Nephron progenitor cell (in vitro differentiated cells): ENCODE measurements at regions not wholly inside any gene's neighbourhood (a gene's known extent, or its start where the extent isn't known, plus 50 kb on each side); places are given as distances from the start of the nearest gene placed in this dataset.

Experiments
- DNase-seq: peaks from one replicate; pipeline ENCODE4 v3.0.0; 2021
- H3K27ac Mint-ChIP-seq: 2 replicates; pipeline ENCODE4 v1.8.0; 2021; ENCODE audit warnings: mild to moderate bottlenecking, moderate library complexity, mixed read lengths
- H3K27me3 Mint-ChIP-seq: 2 replicates; pipeline ENCODE4 v1.8.0; 2021; ENCODE audit warnings: mild to moderate bottlenecking, low read depth, mixed read lengths; ENCODE audit not compliant: poor library complexity
- H3K36me3 Mint-ChIP-seq: 2 replicates; pipeline ENCODE4 v1.8.0; 2021; ENCODE audit warnings: low read depth, mixed read lengths
- H3K4me1 Mint-ChIP-seq: 2 replicates; pipeline ENCODE4 v1.8.0; 2021; ENCODE audit warnings: mixed read lengths
- H3K4me3 Mint-ChIP-seq: 2 replicates; pipeline ENCODE4 v1.8.0; 2021; ENCODE audit warnings: mild to moderate bottlenecking, moderate library complexity, mixed read lengths
- H3K9me3 Mint-ChIP-seq: 2 replicates; pipeline ENCODE4 v1.8.0; 2021; ENCODE audit warnings: mild to moderate bottlenecking, moderate library complexity, mixed read lengths
- CTCF ChIP-seq: fragments of 200-600 bp; sonication (generic); IDR thresholded peaks from 2 replicates; pipeline ENCODE4 v1.5.0; 2021; ENCODE audit warnings: antibody characterized with exemption

DNA sequence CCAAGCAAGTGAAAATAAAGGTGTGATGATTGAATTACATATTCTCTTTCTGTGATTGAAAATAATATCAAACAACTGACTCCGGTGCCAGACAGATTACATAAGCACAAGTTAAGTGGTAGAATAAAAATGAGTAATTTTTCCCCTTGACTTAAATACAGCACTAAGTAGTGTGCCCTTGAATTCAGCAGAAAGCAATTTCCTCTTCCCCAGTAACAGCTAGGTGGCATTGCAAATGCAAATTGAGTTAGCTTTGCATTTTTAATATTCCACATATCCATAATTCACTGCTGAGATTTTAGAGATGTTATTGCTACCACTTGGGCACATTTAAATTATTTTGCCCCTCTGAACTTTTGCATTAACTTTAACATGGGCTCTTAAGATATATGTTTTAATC is 89.8 kb upstream of the NPVF start:
- no peak for TF ChIP-seq CTCF
- Mint-ChIP-seq H3K27ac (no peak overlapping the region), H3K4me1 (peaks cover 33% of the 10 kb centered on the region), H3K9me3 (no peaks in the 10 kb centered on the region), H3K36me3 (no peaks in the 10 kb centered on the region), H3K4me3 (no peak overlapping the region), H3K27me3 (peaks cover 2% of the 10 kb centered on the region)
- DNase-seq, result no peak

DNA sequence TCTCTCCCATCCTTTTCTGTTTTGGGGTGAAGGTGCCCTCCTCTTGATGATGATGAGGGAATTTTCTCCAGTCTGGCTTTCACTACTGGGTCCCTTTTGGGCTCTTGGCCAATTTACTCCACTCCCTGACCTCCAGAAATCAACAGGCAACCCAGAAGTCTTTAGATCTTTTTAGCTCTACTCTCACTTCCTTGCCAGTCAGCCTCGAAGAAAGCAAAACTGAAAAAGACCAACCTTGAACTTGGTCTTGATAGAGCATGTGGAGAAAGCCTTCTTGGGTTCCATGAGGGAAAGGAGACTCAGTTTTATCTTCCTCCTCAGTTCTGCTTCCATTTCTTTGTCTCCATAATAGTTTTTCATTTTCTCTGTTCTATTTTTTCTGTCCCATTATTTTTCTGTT is 91.4 kb upstream of the NPVF start:
- Mint-ChIP-seq H3K9me3 (no peaks in the 10 kb centered on the region), H3K4me3 (no peak overlapping the region), H3K27me3 (peaks cover 7% of the 10 kb centered on the region), H3K36me3 (no peaks in the 10 kb centered on the region), H3K27ac (no peak overlapping the region), H3K4me1 (peaks cover 23% of the 10 kb centered on the region)
- no peak for TF ChIP-seq CTCF
- DNase-seq, result no peak

DNA sequence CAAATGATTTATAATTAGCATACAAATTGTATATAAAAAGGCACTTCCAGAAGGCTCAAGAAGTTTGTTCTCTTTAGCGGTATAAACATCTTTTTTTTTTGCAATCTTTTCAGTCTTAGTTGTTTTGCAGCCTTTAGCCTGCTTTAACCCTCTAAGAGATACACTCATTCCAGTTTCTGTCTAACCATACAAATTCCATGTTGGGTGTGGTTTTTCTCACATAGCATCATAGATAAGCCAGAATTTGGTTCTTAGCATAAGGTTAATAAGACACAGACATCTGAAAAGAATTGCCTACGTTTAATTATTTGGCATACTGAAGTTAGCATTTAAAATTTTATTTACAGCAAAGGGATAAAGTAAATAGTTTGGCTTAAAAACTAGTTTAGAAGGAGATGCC is 92.5 kb upstream of the NPVF start:
- Mint-ChIP-seq H3K4me1 (peaks cover 12% of the 10 kb centered on the region), H3K27me3 (peaks cover 7% of the 10 kb centered on the region), H3K27ac (no peak overlapping the region), H3K4me3 (no peak overlapping the region), H3K9me3 (no peaks in the 10 kb centered on the region), H3K36me3 (no peaks in the 10 kb centered on the region)
- DNase-seq, result no peak
- TF ChIP-seq CTCF, result no peak

DNA sequence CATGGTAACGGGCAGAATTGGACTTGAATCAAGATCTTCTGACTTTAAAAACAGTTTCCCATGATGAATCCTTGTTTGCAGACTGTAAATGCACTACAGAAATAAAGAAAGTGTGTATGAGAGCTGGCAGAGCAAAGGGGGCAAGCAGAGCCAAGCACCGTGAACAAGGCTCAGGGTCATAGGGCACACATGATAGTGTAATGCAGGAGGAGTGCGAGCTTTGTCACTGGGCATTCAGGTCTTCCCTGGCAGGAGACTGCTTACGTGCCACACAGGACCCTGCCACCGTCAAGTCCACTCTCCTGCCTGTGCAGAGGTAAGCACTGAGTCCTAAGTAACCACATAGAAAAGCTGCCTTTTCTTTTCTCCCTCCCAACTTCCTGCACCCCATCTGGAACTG is 93.1 kb upstream of the NPVF start:
- Mint-ChIP-seq H3K9me3 (no peaks in the 10 kb centered on the region), H3K27ac (peak overlapping the region; percentile 73), H3K36me3 (no peaks in the 10 kb centered on the region), H3K27me3 (peaks cover 7% of the 10 kb centered on the region), H3K4me1 (peaks cover 9% of the 10 kb centered on the region), H3K4me3 (no peak overlapping the region)
- no peak for TF ChIP-seq CTCF
- no peak for DNase-seq

DNA sequence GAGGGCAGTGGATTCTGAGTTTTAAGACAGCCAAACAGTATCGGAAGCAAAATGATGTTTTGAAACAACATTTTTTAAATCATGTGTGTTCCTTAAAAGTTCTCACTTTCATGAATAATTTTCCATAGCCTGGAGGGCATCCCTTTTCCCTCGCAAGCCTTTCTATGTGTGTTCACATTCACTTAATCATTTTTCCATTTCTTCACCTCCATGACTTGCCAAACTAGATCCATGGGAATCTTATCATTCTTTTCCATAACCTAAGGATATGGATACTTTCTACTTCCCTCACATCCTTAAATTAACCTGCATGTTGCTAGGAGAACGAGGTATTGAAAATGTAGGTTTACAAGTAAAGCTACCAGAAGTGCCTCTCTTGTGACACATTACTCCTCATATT is 94.2 kb upstream of the NPVF start:
- TF ChIP-seq CTCF, result no peak
- no peaks in the 10 kb centered on the region for H3K9me3 Mint-ChIP-seq
- H3K36me3 Mint-ChIP-seq, result no peaks in the 10 kb centered on the region
- no peak overlapping the region for H3K27ac Mint-ChIP-seq
- DNase-seq, result no peak
- no peak overlapping the region for H3K4me3 Mint-ChIP-seq
- H3K27me3 Mint-ChIP-seq, result peaks cover 7% of the 10 kb centered on the region
- peaks cover 9% of the 10 kb centered on the region for H3K4me1 Mint-ChIP-seq

- TF ChIP-seq CTCF, result no peak
- no peak overlapping the region for H3K4me3 Mint-ChIP-seq
- peaks cover 9% of the 10 kb centered on the region for H3K4me1 Mint-ChIP-seq
- peaks cover 7% of the 10 kb centered on the region for H3K27me3 Mint-ChIP-seq
- DNase-seq, result no peak
- no peak overlapping the region for H3K27ac Mint-ChIP-seq
- no peaks in the 10 kb centered on the region for H3K36me3 Mint-ChIP-seq
- H3K9me3 Mint-ChIP-seq, result no peaks in the 10 kb centered on the region
These were observed 97.0 kb upstream of the NPVF start for GRCh38 chr7:25325186-25325757.
